IMR-90 (cell line): ENCODE measurements at regions not wholly inside any gene's neighbourhood (a gene's known extent, or its start where the extent isn't known, plus 50 kb on each side); places are given as distances from the start of the nearest gene placed in this dataset.

Source experiments
- ATAC-seq: fragments of 200-7000 bp; cut with Tn5 transposase; 2 replicates; pipeline ENCODE4 v1.9.1; 2020; ENCODE audit warnings: low read depth, mild to moderate bottlenecking, moderate library complexity
- BruUV-seq: library from RNA; stranded (reverse); fragments of 400-500 nt; replicated peaks from 2 replicates; lab custom pipeline; 2021; lab: Mats Ljungman, UMichigan
- CTCF ChIA-PET: fragments of 300-600 bp; formaldehyde crosslinking; extraction: SDS; loops from one replicate; lab custom pipeline; 2021; ENCODE audit warnings: antibody characterized with exemption; lab: Yijun Ruan, JAX
- POLR2A ChIA-PET: fragments of 300-600 bp; sonication (Branson Sonifier 250); formaldehyde crosslinking; loops from one replicate; lab custom pipeline; 2022; ENCODE audit warnings: antibody characterized with exemption; ENCODE audit not compliant: unreplicated experiment; lab: Charles Lee
- DNase-seq: peaks from one replicate; pipeline ENCODE4 v3.0.0; 2013
- H2AFZ ChIP-seq: replicated peaks from 2 replicates; pipeline ENCODE3; 2013; ENCODE audit warnings: low read length, mild to moderate bottlenecking; ENCODE audit not compliant: poor library complexity
- H2AK5ac ChIP-seq: 2 replicates; pipeline ENCODE4 v1.6.1; 2013; ENCODE audit warnings: low read depth, low read length, inconsistent platforms
- H2AK9ac ChIP-seq: replicated peaks from 2 replicates; pipeline ENCODE3; 2013; ENCODE audit warnings: mild to moderate bottlenecking, low read depth, low read length, moderate library complexity; ENCODE audit not compliant: poor library complexity
- H2BK120ac ChIP-seq: 2 replicates; pipeline ENCODE4 v1.6.1; 2013; ENCODE audit warnings: low read depth, low read length, inconsistent platforms
- H2BK15ac ChIP-seq: 3 replicates; pipeline ENCODE4 v1.6.1; 2013; ENCODE audit warnings: low read depth, low read length, inconsistent platforms
- H2BK20ac ChIP-seq: 2 replicates; pipeline ENCODE4 v1.6.1; 2013; ENCODE audit warnings: low read depth, mild to moderate bottlenecking, inconsistent platforms, low read length, moderate library complexity
- H2BK5ac ChIP-seq: 2 replicates; pipeline ENCODE4 v1.6.1; 2013; ENCODE audit warnings: mild to moderate bottlenecking, low read depth, low read length, inconsistent platforms; ENCODE audit not compliant: poor library complexity, severe bottlenecking
- H3K14ac ChIP-seq: replicated peaks from 2 replicates; pipeline ENCODE4 v1.6.1; 2013; ENCODE audit warnings: low read depth, low read length, inconsistent platforms
- H3K18ac ChIP-seq: 2 replicates; pipeline ENCODE4 v1.6.1; 2013; ENCODE audit warnings: low read depth, low read length, control low read depth
- H3K23ac ChIP-seq: 2 replicates; pipeline ENCODE4 v1.6.1; 2013; ENCODE audit warnings: low read depth, low read length, inconsistent platforms
- H3K27ac ChIP-seq: 2 replicates; pipeline ENCODE4 v1.5.1; 2013; ENCODE audit warnings: mild to moderate bottlenecking, control low read depth, low read length; ENCODE audit not compliant: insufficient read depth
- H3K27me3 ChIP-seq: 2 replicates; pipeline ENCODE4 v1.6.1; 2013; ENCODE audit warnings: low read length; ENCODE audit not compliant: control insufficient read depth, insufficient read depth
- H3K36me3 ChIP-seq: 2 replicates; pipeline ENCODE4 v1.6.1; 2013; ENCODE audit warnings: low read length, mixed read lengths; ENCODE audit not compliant: control insufficient read depth, insufficient read depth
- H3K4ac ChIP-seq: 2 replicates; pipeline ENCODE4 v1.6.1; 2013; ENCODE audit warnings: low read depth, low read length, inconsistent platforms
- H3K4me1 ChIP-seq: 2 replicates; pipeline ENCODE4 v1.6.1; 2013; ENCODE audit warnings: low read length, mixed read lengths; ENCODE audit not compliant: control insufficient read depth, insufficient read depth
- H3K4me2 ChIP-seq: 2 replicates; pipeline ENCODE4 v1.6.1; 2013; ENCODE audit warnings: low read depth, mild to moderate bottlenecking, control low read depth, low read length, moderate library complexity
- H3K4me3 ChIP-seq: 2 replicates; pipeline ENCODE4 v1.5.1; 2013; ENCODE audit warnings: low read depth, mild to moderate bottlenecking, control low read depth, low read length, moderate library complexity; ENCODE audit not compliant: insufficient read depth
- H3K56ac ChIP-seq: 2 replicates; pipeline ENCODE4 v1.6.1; 2013; ENCODE audit warnings: low read length, inconsistent platforms; ENCODE audit not compliant: insufficient read depth; ENCODE audit errors: extremely low read depth
- H3K79me1 ChIP-seq, 2 experiments: 2 replicates each; pipeline ENCODE4 v1.6.1; 2013; ENCODE audit warnings: low read length in 2 of 2, inconsistent platforms in 1 of 2, low read depth in 1 of 2
- H3K9ac ChIP-seq: 2 replicates; pipeline ENCODE4 v1.6.1; 2013; ENCODE audit warnings: low read depth, low read length, control low read depth
- H3K9me1 ChIP-seq: 2 replicates; pipeline ENCODE4 v1.6.1; 2013; ENCODE audit warnings: low read length, inconsistent platforms; ENCODE audit not compliant: insufficient read depth
- H3K9me3 ChIP-seq: 2 replicates; pipeline ENCODE4 v1.6.1; 2013; ENCODE audit warnings: low read length; ENCODE audit not compliant: control insufficient read depth, insufficient read depth
- H4K20me1 ChIP-seq: 2 replicates; pipeline ENCODE4 v1.6.1; 2013; ENCODE audit warnings: low read length, inconsistent platforms; ENCODE audit not compliant: insufficient read depth
- H4K5ac ChIP-seq: 2 replicates; pipeline ENCODE4 v1.6.1; 2013; ENCODE audit warnings: mild to moderate bottlenecking, low read depth, low read length, control low read depth
- H4K8ac ChIP-seq, 2 experiments: 2 replicates each; pipeline ENCODE4 v1.6.1; 2013; ENCODE audit warnings: low read depth in 2 of 2, low read length in 2 of 2, control low read depth in 1 of 2, inconsistent platforms in 1 of 2
- H4K91ac ChIP-seq: 2 replicates; pipeline ENCODE4 v1.6.1; 2013; ENCODE audit warnings: low read depth, low read length, inconsistent platforms; ENCODE audit not compliant: insufficient read depth
- BHLHE40 ChIP-seq: fragments of 150-350 bp; IDR thresholded peaks from 2 replicates; pipeline ENCODE4 v1.6.1; 2016; ENCODE audit warnings: mild to moderate bottlenecking, low read depth, low read length
- CEBPB ChIP-seq: IDR thresholded peaks from 2 replicates; pipeline ENCODE4 v1.6.1; 2012; ENCODE audit warnings: low read depth, low read length, improper control_type of control experiment
- CHD1 ChIP-seq: IDR thresholded peaks from 2 replicates; pipeline ENCODE4 v1.6.1; 2012; ENCODE audit warnings: low read depth, low read length, improper control_type of control experiment
- CTCF ChIP-seq: conservative IDR thresholded peaks from 2 replicates; pipeline ENCODE4 v1.5.1; 2012; ENCODE audit warnings: mild to moderate bottlenecking, low read depth, low read length, improper control_type of control experiment
- ELK1 ChIP-seq: fragments of 150-350 bp; IDR thresholded peaks from 2 replicates; pipeline ENCODE4 v1.6.1; 2016; ENCODE audit warnings: low read depth, mild to moderate bottlenecking, low read length, moderate library complexity, borderline replicate concordance
- FOS ChIP-seq: fragments of 150-350 bp; IDR thresholded peaks from 2 replicates; pipeline ENCODE4 v1.6.1; 2016; ENCODE audit warnings: low read depth, low read length
- MAFK ChIP-seq: IDR thresholded peaks from 2 replicates; pipeline ENCODE4 v1.6.1; 2012; ENCODE audit warnings: low read depth, low read length, improper control_type of control experiment
- MAZ ChIP-seq: IDR thresholded peaks from 2 replicates; pipeline ENCODE4 v1.6.1; 2012; ENCODE audit warnings: low read depth, mild to moderate bottlenecking, low read length, improper control_type of control experiment, moderate library complexity, borderline replicate concordance
- MXI1 ChIP-seq: IDR thresholded peaks from 2 replicates; pipeline ENCODE4 v1.6.1; 2012; ENCODE audit warnings: low read depth, mild to moderate bottlenecking, low read length, moderate library complexity, borderline replicate concordance
- NFE2L2 ChIP-seq: fragments of 150-350 bp; IDR thresholded peaks from 2 replicates; pipeline ENCODE4 v1.6.1; 2016; ENCODE audit warnings: low read depth, mild to moderate bottlenecking, low read length
- POLR2A ChIP-seq: IDR thresholded peaks from 2 replicates; pipeline ENCODE4 v1.6.1; 2012; ENCODE audit warnings: mild to moderate bottlenecking, low read depth, low read length
- RAD21 ChIP-seq: IDR thresholded peaks from 2 replicates; pipeline ENCODE4 v1.6.1; 2012; ENCODE audit warnings: low read length, improper control_type of control experiment
- RCOR1 ChIP-seq: IDR thresholded peaks from 2 replicates; pipeline ENCODE4 v1.6.1; 2012; ENCODE audit warnings: mild to moderate bottlenecking, low read length, improper control_type of control experiment; ENCODE audit not compliant: insufficient replicate concordance
- RFX5 ChIP-seq: IDR thresholded peaks from 2 replicates; pipeline ENCODE4 v1.8.0; 2012; ENCODE audit warnings: low read depth, mild to moderate bottlenecking, low read length, moderate library complexity
- SMC3 ChIP-seq: fragments of 150-350 bp; IDR thresholded peaks from 2 replicates; pipeline ENCODE4 v1.6.1; 2016; ENCODE audit warnings: low read depth, mild to moderate bottlenecking, antibody characterized with exemption, low read length, moderate library complexity
- USF2 ChIP-seq: fragments of 150-350 bp; IDR thresholded peaks from 2 replicates; pipeline ENCODE4 v1.6.1; 2017; ENCODE audit warnings: mild to moderate bottlenecking, antibody characterized with exemption, low read length, low read depth
- WGBS, 2 experiments: methylation state at CpG; one replicate each; pipeline versions ENCODE4 v1.1.5 to v1.1.7; 2013; ENCODE audit warnings: missing lambda C conversion rate in 2 of 2; ENCODE audit not compliant: insufficient read length in 1 of 2; ENCODE audit errors: extremely low coverage in 2 of 2; 5-methylcytosine and 5-hydroxymethylcytosine counted together
- dilution Hi-C: fragments of 300-500 bp; cut with HindIII; formaldehyde crosslinking; loops from one replicate; pipeline ENCODE4 v1.14.3; 2018; ENCODE audit warnings: low sequenced_read_pairs; ENCODE audit not compliant: unreplicated experiment
- in situ Hi-C: fragments of 300-500 bp; cut with MboI; formaldehyde crosslinking; loops from 3 replicates; pipeline ENCODE4 v1.14.3; 2019; ENCODE audit warnings: low sequenced_read_pairs, inconsistent platforms, mixed read lengths
- intact Hi-C: fragments of 100-400 bp; cut with micrococcal nuclease; formaldehyde crosslinking; loops from 2 replicates; pipeline ENCODE4 v1.10.0; 2022

- no peak for ATAC-seq
- no peak for DNase-seq
- peaks cover 1% of the 10 kb centered on the region; the same call in 1 of the 2 replicates for H3K4me1 ChIP-seq
- H3K36me3 ChIP-seq, result no peaks in the 10 kb centered on the region
- no TSS peak for BruUV-seq
- ChIA-PET CTCF (interaction anchor here (0.9 kb wide), 1 partner anchor 13 kb away, joined by 3 read pairs; no protein-coding TSS in a partner anchor), POLR2A (no interaction called here)
- H3K14ac ChIP-seq, result no peak overlapping the region
- H3K9me1 ChIP-seq, result no peaks in the 10 kb centered on the region
- no peak overlapping the region for H4K8ac ChIP-seq
- no peak overlapping the region for H2BK20ac ChIP-seq
- no peak overlapping the region for H4K5ac ChIP-seq
- H3K18ac ChIP-seq, result no peak overlapping the region
- no peak overlapping the region for H2AFZ ChIP-seq
- no peaks in the 10 kb centered on the region for H3K9me3 ChIP-seq
- H2AK9ac ChIP-seq, result no peak overlapping the region
- no peak overlapping the region for H2BK5ac ChIP-seq
- H2BK120ac ChIP-seq, result no peak overlapping the region
- H3K4me2 ChIP-seq, result no peak overlapping the region
- H4K20me1 ChIP-seq, result no peaks in the 10 kb centered on the region
- H3K56ac ChIP-seq, result no peak overlapping the region
- H3K9ac ChIP-seq, result no peak overlapping the region
- TF ChIP-seq MAFK (no peak), CHD1 (no peak), MXI1 (no peak), RAD21 (no peak), CTCF (no peak), ELK1 (no peak), RFX5 (no peak), POLR2A (no peak), BHLHE40 (no peak), CEBPB (no peak), USF2 (no peak), MAZ (no peak), RCOR1 (no peak), FOS (no peak), SMC3 (no peak), NFE2L2 (no peak)
- H2AK5ac ChIP-seq, result no peak overlapping the region
- H3K27ac ChIP-seq, result no peak overlapping the region
- H3K23ac ChIP-seq, result no peak overlapping the region
- H3K4ac ChIP-seq, result no peak overlapping the region
- H3K27me3 ChIP-seq, result no peaks in the 10 kb centered on the region; the same call in 1 of the 2 replicates
- intact Hi-C loops, result no loop called here
- in situ Hi-C loops, result no loop called here
- H2BK15ac ChIP-seq, result no peak overlapping the region
- H3K79me1 ChIP-seq, result no peaks in the 10 kb centered on the region
- 80% methylated on average over 2 of the region's 3 CpGs; no CpG with 5 or more reads in 1 of the 2 experiments for WGBS, 2 experiments
- dilution Hi-C loops, result no loop called here
- no peak overlapping the region for H3K4me3 ChIP-seq
- H4K91ac ChIP-seq, result no peak overlapping the region
Observed at GRCh38 chr2:19807866-19808265, 93.9 kb downstream of the TTC32 start.
